IMR-90 (cell line): ENCODE measurements at regions not wholly inside any gene's neighbourhood (a gene's known extent, or its start where the extent isn't known, plus 50 kb on each side); places are given as distances from the start of the nearest gene placed in this dataset.

Source experiments
- ATAC-seq: fragments of 200-7000 bp; cut with Tn5 transposase; 2 replicates; pipeline ENCODE4 v1.9.1; 2020; ENCODE audit warnings: low read depth, mild to moderate bottlenecking, moderate library complexity
- BruUV-seq: library from RNA; stranded (reverse); fragments of 400-500 nt; replicated peaks from 2 replicates; lab custom pipeline; 2021; lab: Mats Ljungman, UMichigan
- CTCF ChIA-PET: fragments of 300-600 bp; formaldehyde crosslinking; extraction: SDS; loops from one replicate; lab custom pipeline; 2021; ENCODE audit warnings: antibody characterized with exemption; lab: Yijun Ruan, JAX
- POLR2A ChIA-PET: fragments of 300-600 bp; sonication (Branson Sonifier 250); formaldehyde crosslinking; loops from one replicate; lab custom pipeline; 2022; ENCODE audit warnings: antibody characterized with exemption; ENCODE audit not compliant: unreplicated experiment; lab: Charles Lee
- DNase-seq: peaks from one replicate; pipeline ENCODE4 v3.0.0; 2013
- H2AFZ ChIP-seq: replicated peaks from 2 replicates; pipeline ENCODE3; 2013; ENCODE audit warnings: low read length, mild to moderate bottlenecking; ENCODE audit not compliant: poor library complexity
- H2AK5ac ChIP-seq: 2 replicates; pipeline ENCODE4 v1.6.1; 2013; ENCODE audit warnings: low read depth, low read length, inconsistent platforms
- H2AK9ac ChIP-seq: replicated peaks from 2 replicates; pipeline ENCODE3; 2013; ENCODE audit warnings: mild to moderate bottlenecking, low read depth, low read length, moderate library complexity; ENCODE audit not compliant: poor library complexity
- H2BK120ac ChIP-seq: 2 replicates; pipeline ENCODE4 v1.6.1; 2013; ENCODE audit warnings: low read depth, low read length, inconsistent platforms
- H2BK15ac ChIP-seq: 3 replicates; pipeline ENCODE4 v1.6.1; 2013; ENCODE audit warnings: low read depth, low read length, inconsistent platforms
- H2BK20ac ChIP-seq: 2 replicates; pipeline ENCODE4 v1.6.1; 2013; ENCODE audit warnings: low read depth, mild to moderate bottlenecking, inconsistent platforms, low read length, moderate library complexity
- H2BK5ac ChIP-seq: 2 replicates; pipeline ENCODE4 v1.6.1; 2013; ENCODE audit warnings: mild to moderate bottlenecking, low read depth, low read length, inconsistent platforms; ENCODE audit not compliant: poor library complexity, severe bottlenecking
- H3K14ac ChIP-seq: replicated peaks from 2 replicates; pipeline ENCODE4 v1.6.1; 2013; ENCODE audit warnings: low read depth, low read length, inconsistent platforms
- H3K18ac ChIP-seq: 2 replicates; pipeline ENCODE4 v1.6.1; 2013; ENCODE audit warnings: low read depth, low read length, control low read depth
- H3K23ac ChIP-seq: 2 replicates; pipeline ENCODE4 v1.6.1; 2013; ENCODE audit warnings: low read depth, low read length, inconsistent platforms
- H3K27ac ChIP-seq: 2 replicates; pipeline ENCODE4 v1.5.1; 2013; ENCODE audit warnings: mild to moderate bottlenecking, control low read depth, low read length; ENCODE audit not compliant: insufficient read depth
- H3K27me3 ChIP-seq: 2 replicates; pipeline ENCODE4 v1.6.1; 2013; ENCODE audit warnings: low read length; ENCODE audit not compliant: control insufficient read depth, insufficient read depth
- H3K36me3 ChIP-seq: 2 replicates; pipeline ENCODE4 v1.6.1; 2013; ENCODE audit warnings: low read length, mixed read lengths; ENCODE audit not compliant: control insufficient read depth, insufficient read depth
- H3K4ac ChIP-seq: 2 replicates; pipeline ENCODE4 v1.6.1; 2013; ENCODE audit warnings: low read depth, low read length, inconsistent platforms
- H3K4me1 ChIP-seq: 2 replicates; pipeline ENCODE4 v1.6.1; 2013; ENCODE audit warnings: low read length, mixed read lengths; ENCODE audit not compliant: control insufficient read depth, insufficient read depth
- H3K4me2 ChIP-seq: 2 replicates; pipeline ENCODE4 v1.6.1; 2013; ENCODE audit warnings: low read depth, mild to moderate bottlenecking, control low read depth, low read length, moderate library complexity
- H3K4me3 ChIP-seq: 2 replicates; pipeline ENCODE4 v1.5.1; 2013; ENCODE audit warnings: low read depth, mild to moderate bottlenecking, control low read depth, low read length, moderate library complexity; ENCODE audit not compliant: insufficient read depth
- H3K56ac ChIP-seq: 2 replicates; pipeline ENCODE4 v1.6.1; 2013; ENCODE audit warnings: low read length, inconsistent platforms; ENCODE audit not compliant: insufficient read depth; ENCODE audit errors: extremely low read depth
- H3K79me1 ChIP-seq, 2 experiments: 2 replicates each; pipeline ENCODE4 v1.6.1; 2013; ENCODE audit warnings: low read length in 2 of 2, inconsistent platforms in 1 of 2, low read depth in 1 of 2
- H3K9ac ChIP-seq: 2 replicates; pipeline ENCODE4 v1.6.1; 2013; ENCODE audit warnings: low read depth, low read length, control low read depth
- H3K9me1 ChIP-seq: 2 replicates; pipeline ENCODE4 v1.6.1; 2013; ENCODE audit warnings: low read length, inconsistent platforms; ENCODE audit not compliant: insufficient read depth
- H3K9me3 ChIP-seq: 2 replicates; pipeline ENCODE4 v1.6.1; 2013; ENCODE audit warnings: low read length; ENCODE audit not compliant: control insufficient read depth, insufficient read depth
- H4K20me1 ChIP-seq: 2 replicates; pipeline ENCODE4 v1.6.1; 2013; ENCODE audit warnings: low read length, inconsistent platforms; ENCODE audit not compliant: insufficient read depth
- H4K5ac ChIP-seq: 2 replicates; pipeline ENCODE4 v1.6.1; 2013; ENCODE audit warnings: mild to moderate bottlenecking, low read depth, low read length, control low read depth
- H4K8ac ChIP-seq, 2 experiments: 2 replicates each; pipeline ENCODE4 v1.6.1; 2013; ENCODE audit warnings: low read depth in 2 of 2, low read length in 2 of 2, control low read depth in 1 of 2, inconsistent platforms in 1 of 2
- H4K91ac ChIP-seq: 2 replicates; pipeline ENCODE4 v1.6.1; 2013; ENCODE audit warnings: low read depth, low read length, inconsistent platforms; ENCODE audit not compliant: insufficient read depth
- NFE2L2 ChIP-seq: fragments of 150-350 bp; IDR thresholded peaks from 2 replicates; pipeline ENCODE4 v1.6.1; 2016; ENCODE audit warnings: low read depth, mild to moderate bottlenecking, low read length
- WGBS, 2 experiments: methylation state at CpG; one replicate each; pipeline versions ENCODE4 v1.1.5 to v1.1.7; 2013; ENCODE audit warnings: missing lambda C conversion rate in 2 of 2; ENCODE audit not compliant: insufficient read length in 1 of 2; ENCODE audit errors: extremely low coverage in 2 of 2; 5-methylcytosine and 5-hydroxymethylcytosine counted together
- dilution Hi-C: fragments of 300-500 bp; cut with HindIII; formaldehyde crosslinking; loops from one replicate; pipeline ENCODE4 v1.14.3; 2018; ENCODE audit warnings: low sequenced_read_pairs; ENCODE audit not compliant: unreplicated experiment
- in situ Hi-C: fragments of 300-500 bp; cut with MboI; formaldehyde crosslinking; loops from 3 replicates; pipeline ENCODE4 v1.14.3; 2019; ENCODE audit warnings: low sequenced_read_pairs, inconsistent platforms, mixed read lengths
- intact Hi-C: fragments of 100-400 bp; cut with micrococcal nuclease; formaldehyde crosslinking; loops from 2 replicates; pipeline ENCODE4 v1.10.0; 2022

GRCh38 chr2:118635891-118636290 is 211.6 kb downstream of the EN1 start:
- Histone ChIP-seq H4K20me1 (no peaks in the 10 kb centered on the region), H2BK120ac (no peak overlapping the region), H3K18ac (no peak overlapping the region), H3K27me3 (peaks cover 3% of the 10 kb centered on the region; the same call in 1 of the 2 replicates), H3K36me3 (no peaks in the 10 kb centered on the region), H2AK5ac (no peak overlapping the region), H3K9ac (no peak overlapping the region), H3K9me3 (no peaks in the 10 kb centered on the region), H2BK15ac (no peak overlapping the region), H3K14ac (no peak overlapping the region), H3K9me1 (no peaks in the 10 kb centered on the region), H3K4ac (no peak overlapping the region), H4K5ac (no peak overlapping the region), H2BK20ac (no peak overlapping the region), H2AFZ (no peak overlapping the region), H3K4me1 (no peaks in the 10 kb centered on the region), H2AK9ac (no peak overlapping the region), H2BK5ac (no peak overlapping the region), H3K4me2 (no peak overlapping the region), H3K4me3 (no peak overlapping the region), H3K27ac (no peak overlapping the region), H3K23ac (no peak overlapping the region), H4K8ac (no peak overlapping the region), H4K91ac (no peak overlapping the region), H3K79me1 (no peaks in the 10 kb centered on the region), H3K56ac (no peak overlapping the region)
- in situ Hi-C loops, result no loop called here
- BruUV-seq, result no TSS peak
- DNase-seq, result no peak
- TF ChIP-seq NFE2L2, result no peak
- POLR2A ChIA-PET, result no interaction called here
- WGBS, 2 experiments, result 46% methylated on average over 2 of the region's 6 CpGs; no CpG with 5 or more reads in 1 of the 2 experiments
- no peak for ATAC-seq
- CTCF ChIA-PET, result no interaction called here
- dilution Hi-C loops, result no loop called here
- intact Hi-C loops, result no loop called here
